WERI-Rb-1 (cell line): ENCODE measurements at regions not wholly inside any gene's neighbourhood (a gene's known extent, or its start where the extent isn't known, plus 50 kb on each side); places are given as distances from the start of the nearest gene placed in this dataset.
"Not testable (repeated sequence)": the region's sequence is repeated elsewhere in the genome, so short reads cannot be mapped to it uniquely, and the experiment has no call there.

Experiments
- DNase-seq: peaks from one replicate; pipeline ENCODE4 v3.0.0-alpha.2; 2020
- H3K27ac ChIP-seq: fragments of 250-450 bp; sonication (Bioruptor Pico); 2 replicates; pipeline ENCODE4 v1.5.1; 2020; ENCODE audit warnings: mild to moderate bottlenecking, moderate library complexity
- H3K27me3 ChIP-seq: fragments of 250-450 bp; sonication (Bioruptor Pico); 2 replicates; pipeline ENCODE4 v1.5.1; 2021; ENCODE audit warnings: mild to moderate bottlenecking, low read depth, moderate library complexity; ENCODE audit not compliant: insufficient read depth, severe bottlenecking
- H3K36me3 ChIP-seq: fragments of 250-450 bp; sonication (Bioruptor Pico); 2 replicates; pipeline ENCODE4 v1.5.1; 2020; ENCODE audit warnings: mild to moderate bottlenecking, moderate library complexity
- H3K4me3 ChIP-seq: 2 replicates; pipeline ENCODE4 v1.5.1; 2011; ENCODE audit warnings: low read depth, mild to moderate bottlenecking, control low read depth, low read length
- H3K9me3 ChIP-seq: fragments of 250-450 bp; sonication (Bioruptor Pico); 2 replicates; pipeline ENCODE4 v1.5.1; 2021; ENCODE audit warnings: mild to moderate bottlenecking, moderate library complexity; ENCODE audit not compliant: severe bottlenecking
- CTCF ChIP-seq: IDR thresholded peaks from 2 replicates; pipeline ENCODE4 v1.5.1; 2011; ENCODE audit warnings: low read depth, mild to moderate bottlenecking, control low read depth, inconsistent platforms, low read length

- no peak for DNase-seq
- no peak for TF ChIP-seq CTCF
- no peaks in the 10 kb centered on the region for H3K9me3 ChIP-seq
- H3K27me3 ChIP-seq, result no peaks in the 10 kb centered on the region
- H3K36me3 ChIP-seq, result no peaks in the 10 kb centered on the region
- H3K27ac ChIP-seq, result no peak overlapping the region
- H3K4me3 ChIP-seq, result no peak overlapping the region
Observed at GRCh38 chr2:173521450-173522192, 166.9 kb downstream of the CDCA7 start.

GRCh38 chr2:173523497-173523896, 168.8 kb downstream of the CDCA7 start:
- DNase-seq, result no peak
- no peak for TF ChIP-seq CTCF
- H3K4me3 ChIP-seq, result no peak overlapping the region
- no peaks in the 10 kb centered on the region for H3K27me3 ChIP-seq
- no peaks in the 10 kb centered on the region for H3K36me3 ChIP-seq
- H3K27ac ChIP-seq, result no peak overlapping the region
- no peaks in the 10 kb centered on the region for H3K9me3 ChIP-seq

- TF ChIP-seq CTCF, result no peak
- Histone ChIP-seq H3K36me3 (no peaks in the 10 kb centered on the region), H3K4me3 (no peak overlapping the region), H3K9me3 (no peaks in the 10 kb centered on the region), H3K27ac (no peak overlapping the region), H3K27me3 (no peaks in the 10 kb centered on the region)
- no peak for DNase-seq
Observed at GRCh38 chr2:173524256-173524955, 169.7 kb downstream of the CDCA7 start.

GRCh38 chr2:173532732-173533531, 178.3 kb downstream of the CDCA7 start:
- not testable (repeated sequence) for DNase-seq, H3K27ac ChIP-seq, H3K9me3 ChIP-seq, H3K4me3 ChIP-seq, H3K27me3 ChIP-seq, H3K36me3 ChIP-seq

GRCh38 chr2:173537694-173538093, 183.0 kb downstream of the CDCA7 start:
- no peaks in the 10 kb centered on the region for H3K9me3 ChIP-seq
- H3K27ac ChIP-seq, result no peak overlapping the region
- no peak overlapping the region for H3K4me3 ChIP-seq
- no peaks in the 10 kb centered on the region for H3K36me3 ChIP-seq
- no peaks in the 10 kb centered on the region for H3K27me3 ChIP-seq
- no peak for DNase-seq
- no peak for TF ChIP-seq CTCF

- Histone ChIP-seq H3K4me3 (no peak overlapping the region), H3K9me3 (no peaks in the 10 kb centered on the region), H3K36me3 (no peaks in the 10 kb centered on the region), H3K27ac (no peak overlapping the region), H3K27me3 (no peaks in the 10 kb centered on the region)
- TF ChIP-seq CTCF, result no peak
- no peak for DNase-seq
Observed at GRCh38 chr2:173539615-173540014, 184.9 kb downstream of the CDCA7 start.
